ENCODE measurements at regions not wholly inside any gene's neighbourhood (a gene's known extent, or its start where the extent isn't known, plus 50 kb on each side); places are given as distances from the start of the nearest gene placed in this dataset.

GRCh38 chr4:96895826-96896225 is 1055.9 kb downstream of the PDHA2 start:
- H2AFZ ChIP-seq (ENCODE audit: low read depth, low read length), result no peak overlapping the region
- BruUV-seq (replicated peaks), result no TSS peak
- intact Hi-C loops (cut with micrococcal nuclease) (no loop called here), dilution Hi-C loops (cut with MboI; ENCODE audit: extremely low pct_ligation_motif_present, low sequenced_read_pairs) (no loop called here)
- no peak overlapping the region for H3K9ac ChIP-seq (replicated peaks; ENCODE audit: extremely low read depth, insufficient read depth, low read length)
- no peak overlapping the region for H3K4me3 ChIP-seq (replicated peaks in 1 of 3; ENCODE audit: insufficient read depth in 1 of 3, low read depth in 1 of 3, low read length in 3 of 3)
- FAIRE-seq (no peak), DNase-seq (ENCODE audit: low read depth, low spot score) (no peak)
- no peak overlapping the region for H3K27ac ChIP-seq (ENCODE audit: insufficient read depth, low read depth, low read length)
- no peaks in the 10 kb centered on the region for H3K27me3 ChIP-seq (ENCODE audit: control insufficient read depth in 2 of 2, insufficient read depth in 2 of 2, low read length in 2 of 2)
- no peaks in the 10 kb centered on the region for H3K36me3 ChIP-seq (ENCODE audit: control insufficient read depth in 2 of 2, extremely low read depth in 1 of 2, insufficient read depth in 2 of 2, low read length in 2 of 2)
- POLR2A ChIA-PET, result no interaction called here
- CTCF ChIA-PET, result no interaction called here
- TF ChIP-seq MYC (IDR thresholded peaks at IDR 0.05; ENCODE audit: low read depth, low read length) (no peak), POLR2A (IDR thresholded peaks at IDR 0.05; ENCODE audit: low read depth, low read length) (no peak), POLR2AphosphoS5 (IDR thresholded peaks at IDR 0.05; ENCODE audit: insufficient read depth, low read depth, low read length) (no peak), JUN (IDR thresholded peaks at IDR 0.05; ENCODE audit: borderline replicate concordance, insufficient read depth, insufficient read length, low read depth) (no peak), FOS (IDR thresholded peaks at IDR 0.05; ENCODE audit: borderline replicate concordance, insufficient read depth, low read length) (no peak), MAX (IDR thresholded peaks at IDR 0.05; ENCODE audit: insufficient read depth, insufficient read length) (no peak), GATA2 (IDR thresholded peaks at IDR 0.05; ENCODE audit: insufficient read depth, insufficient read length, low read depth, low read length) (no peak), EZH2 (IDR thresholded peaks at IDR 0.05; ENCODE audit: borderline replicate concordance, low read depth, low read length, severe bottlenecking) (no peak)
- TF ChIP-seq, protein P1, sequence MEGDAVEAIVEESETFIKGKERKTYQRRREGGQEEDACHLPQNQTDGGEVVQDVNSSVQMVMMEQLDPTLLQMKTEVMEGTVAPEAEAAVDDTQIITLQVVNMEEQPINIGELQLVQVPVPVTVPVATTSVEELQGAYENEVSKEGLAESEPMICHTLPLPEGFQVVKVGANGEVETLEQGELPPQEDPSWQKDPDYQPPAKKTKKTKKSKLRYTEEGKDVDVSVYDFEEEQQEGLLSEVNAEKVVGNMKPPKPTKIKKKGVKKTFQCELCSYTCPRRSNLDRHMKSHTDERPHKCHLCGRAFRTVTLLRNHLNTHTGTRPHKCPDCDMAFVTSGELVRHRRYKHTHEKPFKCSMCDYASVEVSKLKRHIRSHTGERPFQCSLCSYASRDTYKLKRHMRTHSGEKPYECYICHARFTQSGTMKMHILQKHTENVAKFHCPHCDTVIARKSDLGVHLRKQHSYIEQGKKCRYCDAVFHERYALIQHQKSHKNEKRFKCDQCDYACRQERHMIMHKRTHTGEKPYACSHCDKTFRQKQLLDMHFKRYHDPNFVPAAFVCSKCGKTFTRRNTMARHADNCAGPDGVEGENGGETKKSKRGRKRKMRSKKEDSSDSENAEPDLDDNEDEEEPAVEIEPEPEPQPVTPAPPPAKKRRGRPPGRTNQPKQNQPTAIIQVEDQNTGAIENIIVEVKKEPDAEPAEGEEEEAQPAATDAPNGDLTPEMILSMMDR (IDR thresholded peaks at IDR 0.05; ENCODE audit: extremely low read depth in 1 of 2, insufficient read depth in 1 of 2, low read depth in 1 of 2, low read length in 2 of 2), result no peak
- H3K79me2 ChIP-seq (ENCODE audit: control insufficient read depth, insufficient read depth, low read length), result no peaks in the 10 kb centered on the region
- H3K9me3 ChIP-seq (replicated peaks; ENCODE audit: control insufficient read depth, insufficient read depth, low read length), result no peaks in the 10 kb centered on the region
- no peaks in the 10 kb centered on the region for H4K20me1 ChIP-seq (replicated peaks; ENCODE audit: control insufficient read depth, extremely low read depth, insufficient read depth, low read length)
- H3K9me1 ChIP-seq (replicated peaks; ENCODE audit: control insufficient read depth, extremely low read depth, insufficient read depth, low read length), result no peaks in the 10 kb centered on the region
- H3K4me1 ChIP-seq (ENCODE audit: control insufficient read depth, extremely low read depth, insufficient read depth, low read length), result no peaks in the 10 kb centered on the region
- H3K4me2 ChIP-seq (ENCODE audit: insufficient read depth, low read length), result no peak overlapping the region
